ENCODE measurements at regions not wholly inside any gene's neighbourhood (a gene's known extent, or its start where the extent isn't known, plus 50 kb on each side); places are given as distances from the start of the nearest gene placed in this dataset.

DNA sequence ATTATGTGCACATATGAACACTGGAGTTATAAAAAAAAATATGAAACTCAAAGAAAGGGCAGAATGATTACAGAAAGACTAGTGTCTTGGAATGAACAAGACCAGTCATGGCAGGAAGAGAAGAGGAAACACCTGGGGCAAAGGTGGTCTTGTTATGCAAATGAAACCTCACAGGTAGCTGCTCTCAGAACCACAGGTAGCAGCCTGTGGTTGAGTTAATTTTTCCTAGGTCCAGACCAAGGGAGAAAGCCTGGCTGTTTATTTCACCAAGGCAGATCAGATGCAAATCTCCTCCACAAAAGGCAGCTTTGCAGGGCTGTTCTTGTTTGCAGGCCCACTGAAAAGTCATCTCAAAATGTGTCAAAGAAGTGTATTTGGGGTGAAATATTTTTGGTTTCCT, 785.8 kb downstream of the RNF144A start:
- no peak for DNase-seq (ENCODE audit: low read depth in 2 of 2, low spot score in 1 of 2)

DNA sequence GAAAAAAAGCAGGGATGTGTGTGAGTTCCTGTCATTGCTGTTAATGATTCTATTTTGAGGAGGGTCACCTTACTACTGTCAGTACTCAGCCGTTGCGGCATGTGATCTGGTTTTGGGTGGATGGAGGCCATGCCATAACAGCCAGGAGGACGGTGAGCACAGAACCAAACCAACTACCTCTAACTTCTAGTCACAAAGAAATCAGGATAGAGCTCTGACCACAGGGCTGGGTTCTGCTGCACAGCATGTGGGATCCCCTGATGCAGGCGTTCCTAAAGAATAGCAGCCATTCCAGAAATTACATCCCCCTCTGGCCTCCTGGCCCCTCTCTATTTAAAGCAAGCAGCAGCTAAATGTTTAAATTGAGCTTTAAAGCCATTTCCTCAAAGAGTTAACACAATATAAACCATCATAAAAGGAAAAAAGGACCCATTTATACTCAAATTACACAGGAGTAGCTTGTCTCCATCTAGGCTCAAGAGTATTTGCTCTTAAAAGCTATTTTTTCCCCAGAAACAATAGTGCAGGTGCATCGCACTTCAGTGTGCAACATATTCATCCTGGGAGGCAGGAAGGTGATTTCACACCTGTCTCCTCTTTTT, 786.4 kb downstream of the RNF144A start:
- DNase-seq (ENCODE audit: low read depth in 2 of 2, low spot score in 1 of 2), result no peak

DNA sequence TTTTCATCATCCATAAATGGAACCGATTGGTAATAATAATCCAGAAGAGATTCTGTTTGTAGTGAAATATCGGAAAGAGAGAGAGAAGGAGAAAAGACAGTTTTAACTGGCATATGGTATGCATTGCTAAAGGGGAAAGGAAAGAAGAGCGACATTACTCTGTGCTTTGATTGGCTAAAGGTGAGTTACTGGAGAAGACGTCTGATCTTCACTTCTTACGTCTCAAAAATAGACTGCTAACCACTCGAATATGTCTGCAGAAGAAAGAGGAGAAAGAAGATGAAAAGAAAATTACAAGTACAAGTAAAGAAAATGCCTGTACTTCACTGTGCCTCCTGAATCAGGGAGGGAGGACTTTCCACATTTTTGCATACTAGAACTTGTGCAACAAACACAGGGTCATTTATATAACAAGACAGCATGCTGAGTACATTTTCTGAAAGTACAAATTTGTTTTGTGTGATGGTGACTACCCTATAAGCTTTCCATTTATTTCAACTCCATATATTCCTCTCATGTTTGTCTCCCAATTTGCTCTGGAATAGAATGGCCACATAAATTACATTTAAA, 787.2 kb downstream of the RNF144A start:
- no peak for DNase-seq (ENCODE audit: low read depth in 2 of 2, low spot score in 1 of 2)

DNA sequence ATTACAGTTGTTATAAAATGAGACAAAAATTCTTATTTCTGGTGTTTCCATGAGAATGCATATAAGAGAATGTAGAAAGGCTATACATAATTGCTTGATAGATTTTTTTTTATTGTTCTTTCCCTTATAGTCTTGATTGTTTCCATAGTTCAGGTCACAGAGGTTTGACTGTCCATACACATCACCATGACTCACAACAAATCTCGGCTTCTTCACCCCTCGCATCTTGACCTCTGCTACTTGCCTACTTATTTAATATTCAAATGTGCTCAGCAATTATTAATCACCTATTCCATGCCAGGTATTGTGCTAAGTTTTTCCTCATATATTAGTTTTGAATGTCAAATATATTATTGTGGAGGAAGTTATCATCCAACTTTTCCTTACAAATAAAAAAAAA, 789.6 kb downstream of the RNF144A start:
- DNase-seq (ENCODE audit: low read depth in 2 of 2, low spot score in 1 of 2), result no peak

DNA sequence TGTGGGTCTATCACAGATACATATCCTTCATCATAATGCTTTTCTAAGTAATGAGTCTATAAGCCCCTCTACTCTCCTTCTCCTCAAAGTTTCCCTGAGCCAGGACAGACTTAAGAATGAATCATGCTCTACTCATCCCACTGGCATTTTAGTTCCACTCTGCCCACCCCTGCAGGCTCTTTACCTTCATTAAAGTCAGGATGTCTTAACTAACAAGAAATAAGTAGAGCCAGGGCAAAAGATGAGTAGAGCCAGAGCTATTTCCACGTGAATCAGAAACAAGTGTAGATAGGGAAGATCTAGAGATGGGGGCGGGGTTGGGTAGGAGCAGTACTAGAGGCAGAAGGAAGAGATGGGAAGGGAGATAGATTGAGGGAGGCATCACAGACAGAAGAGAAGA, 790.5 kb downstream of the RNF144A start:
- no peak for DNase-seq (ENCODE audit: low read depth in 2 of 2, low spot score in 1 of 2)

DNA sequence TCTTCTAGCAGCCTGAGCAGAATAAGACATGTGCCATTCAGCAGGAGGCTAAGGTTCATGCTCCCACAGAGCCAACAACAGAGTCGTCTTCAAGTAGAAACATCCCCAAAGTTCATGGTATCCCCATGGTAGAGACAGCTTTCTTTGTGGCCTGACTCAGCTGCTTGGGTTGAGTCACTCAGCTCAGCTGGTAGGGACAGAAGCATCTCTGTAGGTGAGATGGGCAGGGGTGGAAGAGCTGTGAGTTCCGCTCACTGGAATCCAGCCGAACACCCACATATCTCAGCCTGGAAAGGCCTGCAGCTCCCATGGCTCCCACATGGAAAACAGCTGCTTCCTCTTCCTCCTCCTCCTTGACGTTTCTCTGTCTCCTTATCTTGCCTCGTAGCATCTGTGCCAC, 792.7 kb downstream of the RNF144A start:
- DNase-seq (ENCODE audit: low read depth in 2 of 2, low spot score in 1 of 2), result no peak

DNA sequence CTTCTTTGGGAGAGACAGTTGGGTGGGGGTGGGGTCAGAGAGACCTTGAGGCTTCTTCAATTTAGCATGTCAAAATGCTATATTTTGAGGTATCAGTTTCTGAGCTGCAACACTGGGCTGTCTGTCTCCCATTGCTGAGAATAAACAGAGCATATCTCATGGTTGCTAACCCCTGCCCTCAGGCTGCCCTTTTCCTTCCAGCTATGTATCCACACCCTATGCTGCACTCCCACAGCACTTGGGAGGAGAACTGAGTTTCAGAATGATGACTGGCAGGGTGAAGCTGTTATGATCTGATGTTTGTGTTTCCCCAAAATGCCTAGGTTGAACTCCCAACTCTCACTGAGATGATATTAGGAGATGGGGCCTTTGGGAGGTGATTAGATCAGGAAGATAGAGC, 794.0 kb downstream of the RNF144A start:
- no peak for DNase-seq (ENCODE audit: low read depth in 2 of 2, low spot score in 1 of 2)

DNA sequence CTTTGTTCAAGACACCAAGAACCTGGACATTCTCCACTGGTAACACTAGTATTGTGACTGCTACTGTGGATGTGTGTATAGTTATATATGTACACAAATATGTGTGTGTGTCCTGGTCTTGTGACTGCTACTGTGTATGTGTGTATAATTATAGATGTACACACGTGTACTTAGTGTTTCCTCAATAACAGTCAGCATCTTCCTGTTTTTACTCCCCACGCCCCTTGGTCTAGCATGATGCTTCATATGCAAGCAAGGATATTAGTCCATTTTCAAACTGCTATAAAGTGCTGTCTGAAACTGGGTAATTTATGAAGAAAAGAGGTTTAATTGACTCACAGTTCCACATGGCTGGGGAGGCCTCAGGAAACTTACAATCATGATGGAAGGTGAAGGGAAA, 802.7 kb downstream of the RNF144A start:
- no peak for DNase-seq (ENCODE audit: low read depth in 2 of 2, low spot score in 1 of 2)

DNA sequence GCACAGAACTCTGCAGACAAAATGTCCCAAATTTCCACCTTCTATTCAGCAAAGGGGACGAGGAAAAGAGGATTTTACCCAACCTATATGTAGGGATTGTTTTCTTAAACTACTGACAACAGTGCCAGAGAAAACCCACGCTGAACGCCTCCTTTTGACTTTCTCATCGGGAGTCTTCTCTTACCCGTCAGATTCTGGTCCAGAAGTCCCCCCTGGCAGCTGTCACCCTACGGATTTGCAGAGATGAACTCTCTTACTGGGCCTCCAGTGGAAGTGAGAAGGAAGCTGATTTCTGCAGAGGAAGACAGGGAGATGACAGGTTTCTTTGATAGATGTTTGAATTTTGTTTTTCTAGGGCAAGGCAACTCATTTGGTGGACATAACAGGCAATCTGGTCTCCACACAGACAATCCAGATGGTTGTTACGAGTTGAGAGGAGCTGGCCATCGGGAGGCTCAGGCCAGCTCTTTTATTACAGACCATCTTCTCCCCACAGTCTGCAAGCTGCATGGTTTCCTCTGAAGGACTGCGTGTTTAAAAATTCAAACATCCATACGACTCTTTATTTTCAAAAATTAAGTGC, 804.3 kb downstream of the RNF144A start:
- no peak for DNase-seq (ENCODE audit: low read depth in 2 of 2, low spot score in 1 of 2)

DNA sequence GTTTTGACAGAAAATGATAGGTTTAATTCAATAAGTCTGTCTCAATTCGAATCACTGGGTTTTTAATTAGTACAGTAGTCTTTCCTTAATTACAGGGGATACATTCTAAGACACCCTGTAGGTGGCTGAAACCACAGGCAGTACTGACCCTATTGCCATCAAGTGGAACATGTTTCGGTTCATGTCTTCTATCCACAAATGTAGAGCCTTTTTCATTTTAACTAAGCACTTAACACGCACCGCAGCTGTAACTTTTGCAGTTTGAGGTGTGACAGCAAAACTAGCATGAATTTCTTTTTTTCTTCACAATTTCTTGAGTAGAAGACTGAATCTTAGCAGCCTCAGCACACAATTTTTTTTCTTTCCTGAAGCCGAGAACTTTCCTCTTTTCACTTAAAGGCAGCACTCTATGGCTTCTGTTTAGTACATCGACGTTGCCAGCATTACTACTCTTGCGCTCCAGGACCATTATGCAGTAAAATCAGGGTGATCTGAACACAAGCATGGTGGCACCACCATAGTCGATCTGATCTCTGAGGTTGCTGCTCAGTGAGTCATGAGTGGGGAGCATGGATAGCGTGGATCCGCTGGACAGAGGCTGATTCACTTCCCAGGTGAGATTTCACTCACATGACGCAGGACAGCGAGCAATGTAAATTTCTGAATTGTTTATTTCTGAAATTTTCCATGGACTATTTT, 805.1 kb downstream of the RNF144A start:
- no peak for DNase-seq (ENCODE audit: low read depth in 2 of 2, low spot score in 1 of 2)

DNA sequence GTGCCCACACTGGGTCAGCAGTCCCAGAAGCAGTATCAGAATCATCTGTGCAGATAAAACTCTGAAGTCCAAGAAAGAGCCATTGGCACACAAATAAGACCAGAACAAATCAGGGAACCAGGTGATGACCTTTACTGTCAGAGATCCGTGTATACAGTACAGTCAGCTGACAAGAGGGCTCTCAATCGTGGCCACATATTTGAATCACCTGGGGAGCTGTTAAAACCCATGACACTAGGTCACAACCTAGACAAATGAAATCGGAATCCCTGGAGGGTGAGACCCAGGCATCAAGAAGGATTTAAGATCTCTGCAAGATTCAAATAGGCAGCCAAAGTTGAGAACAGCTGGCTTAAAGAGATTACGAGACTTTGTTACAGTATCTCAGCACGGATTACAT, 807.1 kb downstream of the RNF144A start:
- DNase-seq (ENCODE audit: low read depth in 2 of 2, low spot score in 1 of 2), result no peak

DNA sequence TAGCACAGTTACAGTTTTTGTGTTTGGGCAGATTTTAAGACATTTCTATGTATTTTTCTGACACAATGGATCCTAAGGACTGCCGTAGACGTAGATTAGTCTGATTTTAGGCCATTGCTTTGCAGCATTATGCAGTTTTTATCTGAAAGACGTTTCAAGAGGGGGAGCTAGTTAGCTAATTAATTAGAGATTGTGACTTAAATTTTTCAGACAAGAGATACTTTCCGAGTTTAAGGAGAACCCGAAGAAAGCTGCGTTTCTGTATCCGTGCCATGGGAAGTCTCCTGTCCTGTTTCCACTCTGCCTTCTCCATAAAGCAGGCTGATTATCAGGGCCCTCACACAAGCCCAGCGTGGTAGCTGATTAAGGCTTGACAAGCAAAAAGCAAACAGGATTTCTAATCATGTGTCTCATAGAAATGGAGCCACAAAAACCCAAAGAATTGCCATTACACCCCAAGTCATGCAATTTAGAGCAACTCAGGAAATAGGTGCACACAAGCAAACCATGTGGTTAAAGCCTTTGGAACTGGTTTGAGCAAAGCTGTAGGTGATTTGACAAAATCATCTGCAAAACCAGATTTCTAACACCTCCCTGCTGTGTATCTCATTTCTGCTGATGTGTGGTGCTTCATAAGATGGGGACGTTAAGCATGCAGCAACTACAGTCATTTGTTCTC, 808.1 kb downstream of the RNF144A start:
- no peak for DNase-seq (ENCODE audit: low read depth in 2 of 2, low spot score in 1 of 2)

DNA sequence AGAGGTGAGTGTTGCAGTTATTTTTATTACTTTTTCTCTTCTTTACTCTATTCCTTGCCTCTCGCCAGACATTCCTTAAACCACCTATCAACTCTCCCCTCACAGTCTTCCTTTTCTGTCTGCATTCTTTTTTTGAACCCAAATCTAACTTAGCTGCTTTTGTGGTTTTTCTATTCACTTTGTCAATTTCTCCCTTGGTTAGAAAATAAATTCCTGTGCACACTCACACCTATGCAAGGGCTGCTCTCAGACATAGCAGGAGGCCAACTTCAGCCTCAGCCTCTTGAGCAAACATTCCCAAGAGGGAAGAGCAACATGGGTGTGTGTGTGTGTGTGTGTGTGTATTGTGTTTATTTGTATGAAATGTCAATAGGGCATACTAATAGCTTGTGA, 808.6 kb downstream of the RNF144A start:
- DNase-seq (ENCODE audit: low read depth in 2 of 2, low spot score in 1 of 2), result no peak

DNA sequence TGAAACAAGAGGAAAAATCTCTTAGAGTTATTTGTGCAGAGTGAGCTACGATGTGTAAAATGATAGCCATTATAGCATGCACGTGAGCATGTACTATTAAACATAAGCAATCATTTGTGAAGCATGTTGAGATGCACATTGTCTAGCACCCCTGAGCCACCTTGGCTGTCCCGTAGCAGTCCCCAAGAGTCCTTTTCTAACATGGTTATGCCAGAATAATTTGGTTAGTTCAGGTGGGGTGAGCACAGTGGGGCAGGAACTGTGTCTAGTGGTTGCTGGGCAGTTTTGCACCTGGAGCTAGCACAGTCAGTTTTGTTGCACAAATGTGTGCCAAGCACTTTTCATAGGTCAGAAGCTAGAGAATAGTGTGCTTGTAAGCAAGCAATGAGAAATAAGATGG, 809.8 kb downstream of the RNF144A start:
- no peak for DNase-seq (ENCODE audit: low read depth in 2 of 2, low spot score in 1 of 2)

DNA sequence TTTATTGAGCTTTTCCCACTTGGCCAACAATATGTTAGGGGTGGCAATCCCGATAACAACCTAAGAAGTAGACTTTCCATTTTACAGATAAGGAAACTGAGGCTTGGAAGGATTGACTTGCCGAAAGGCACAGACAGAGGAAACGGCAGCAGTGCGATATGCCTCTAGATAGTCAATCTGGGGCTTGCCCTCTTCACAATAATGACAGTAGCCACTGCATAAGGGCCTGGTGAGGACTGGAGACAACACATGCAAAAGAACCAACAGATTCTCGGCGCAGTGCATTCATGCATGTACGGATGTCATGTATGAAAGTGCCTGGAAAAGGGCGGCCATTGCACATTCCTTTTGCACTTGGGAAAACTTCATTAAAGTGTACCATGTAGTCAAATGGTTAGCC, 811.2 kb downstream of the RNF144A start:
- DNase-seq (ENCODE audit: low read depth in 2 of 2, low spot score in 1 of 2), result no peak

DNA sequence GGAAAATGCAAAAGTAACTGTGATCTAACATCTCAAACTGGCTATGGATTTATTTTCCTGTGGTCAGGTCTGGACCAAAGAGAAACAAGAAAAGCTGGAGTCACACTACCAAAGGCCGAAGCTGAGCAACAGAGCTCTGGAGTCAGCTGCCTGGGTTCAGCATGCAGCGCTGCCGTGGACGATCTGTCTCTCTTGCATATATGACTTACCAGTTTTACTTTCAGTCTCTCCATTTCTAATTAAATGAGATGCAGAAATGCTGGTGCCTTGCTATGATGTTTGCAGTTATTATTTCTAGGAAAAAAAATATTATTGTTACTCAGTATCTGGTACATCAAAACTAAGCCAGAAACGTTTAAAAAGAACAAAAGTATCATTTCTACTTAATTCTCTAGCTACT, 813.2 kb downstream of the RNF144A start:
- DNase-seq (ENCODE audit: low read depth in 2 of 2, low spot score in 1 of 2), result no peak

DNA sequence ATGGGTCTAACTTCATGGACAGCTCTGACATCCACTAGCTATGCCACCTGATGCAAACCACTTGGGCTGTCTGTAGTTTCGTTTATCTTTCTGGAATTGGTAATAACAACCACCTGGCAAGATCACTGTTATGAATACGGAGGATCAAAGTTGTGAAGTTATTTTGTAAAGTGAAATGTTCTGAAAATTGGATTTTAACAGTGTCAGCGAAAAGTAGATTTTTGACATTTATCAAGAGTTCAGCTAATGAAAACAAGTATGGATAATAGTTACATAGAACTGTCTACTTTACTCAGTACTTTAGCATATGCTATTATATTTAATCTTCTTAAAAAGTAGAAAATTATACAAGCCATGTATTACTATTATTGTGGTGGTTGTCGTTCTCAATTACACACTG, 813.8 kb downstream of the RNF144A start:
- DNase-seq (ENCODE audit: low read depth in 2 of 2, low spot score in 1 of 2), result no peak

DNA sequence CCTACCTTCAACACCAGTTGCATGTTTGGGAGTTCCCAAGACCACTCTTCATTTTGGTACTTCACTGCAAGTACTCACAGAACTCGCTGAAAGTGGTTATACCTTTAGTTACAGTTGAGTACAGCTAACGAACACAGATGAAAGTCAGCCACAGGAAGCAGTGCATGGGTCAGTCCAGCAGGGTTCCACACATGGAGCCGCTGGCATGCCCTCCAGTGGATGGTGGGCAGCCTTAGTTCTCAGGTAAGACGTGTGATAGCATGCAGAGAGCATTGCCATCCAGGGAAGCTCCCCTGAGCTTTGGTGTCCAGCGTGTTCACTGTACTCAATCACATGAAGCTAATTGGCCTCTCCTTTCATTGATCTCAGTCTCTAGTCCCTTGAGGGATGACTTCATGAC, 815.3 kb downstream of the RNF144A start:
- DNase-seq (ENCODE audit: low read depth in 2 of 2, low spot score in 1 of 2), result no peak

DNA sequence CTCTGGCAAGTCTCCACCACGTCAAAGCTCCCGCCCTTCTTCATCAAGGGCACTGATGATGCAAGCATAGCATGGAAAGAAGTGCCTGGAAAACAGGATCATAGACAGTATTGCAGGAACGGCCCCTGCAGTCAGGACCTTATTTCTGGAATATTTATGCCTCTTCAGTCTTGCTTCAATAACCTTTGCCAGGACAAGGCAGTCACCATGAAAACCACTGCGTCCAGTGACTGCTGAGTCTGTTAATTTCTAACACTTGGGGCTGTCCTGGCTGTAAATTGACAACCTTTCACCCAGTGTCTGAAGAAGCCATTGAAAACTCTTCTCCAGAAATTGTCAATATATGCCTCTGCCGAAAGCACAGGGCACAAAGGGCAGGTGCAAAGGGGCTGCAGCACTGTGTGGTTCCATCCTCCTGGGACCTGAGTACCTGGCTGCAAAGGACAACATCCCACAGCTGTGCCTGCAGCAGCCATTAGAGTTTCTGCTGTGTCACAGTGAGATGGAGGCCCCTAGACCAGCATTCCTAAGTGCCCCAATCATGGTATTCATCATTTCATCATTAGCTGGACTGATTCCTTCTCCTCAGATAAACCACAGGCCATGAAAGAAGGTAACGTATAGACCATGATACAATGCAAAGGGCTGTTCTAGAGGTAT, 819.6 kb downstream of the RNF144A start:
- no peak for DNase-seq (ENCODE audit: low read depth in 2 of 2, low spot score in 1 of 2)

DNA sequence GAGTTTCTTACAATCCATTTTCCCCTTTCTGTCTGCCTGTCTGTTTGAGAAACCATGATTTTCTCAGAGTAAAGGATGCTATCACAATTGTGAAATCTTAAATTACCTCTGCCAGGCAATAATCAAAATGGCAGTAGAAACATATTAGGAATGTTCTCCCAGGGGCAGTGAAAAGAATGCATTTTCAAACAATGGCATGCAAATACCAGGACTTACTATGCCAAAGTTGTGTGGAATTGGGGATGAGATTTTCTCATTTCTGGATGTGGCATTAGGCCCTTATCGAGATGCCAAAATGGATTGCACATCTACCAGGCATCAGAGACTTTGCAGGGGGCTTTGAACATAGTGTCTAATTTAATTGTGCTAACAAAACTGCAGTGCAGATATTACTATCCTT, 821.4 kb downstream of the RNF144A start:
- DNase-seq (ENCODE audit: low read depth in 2 of 2, low spot score in 1 of 2), result no peak

DNA sequence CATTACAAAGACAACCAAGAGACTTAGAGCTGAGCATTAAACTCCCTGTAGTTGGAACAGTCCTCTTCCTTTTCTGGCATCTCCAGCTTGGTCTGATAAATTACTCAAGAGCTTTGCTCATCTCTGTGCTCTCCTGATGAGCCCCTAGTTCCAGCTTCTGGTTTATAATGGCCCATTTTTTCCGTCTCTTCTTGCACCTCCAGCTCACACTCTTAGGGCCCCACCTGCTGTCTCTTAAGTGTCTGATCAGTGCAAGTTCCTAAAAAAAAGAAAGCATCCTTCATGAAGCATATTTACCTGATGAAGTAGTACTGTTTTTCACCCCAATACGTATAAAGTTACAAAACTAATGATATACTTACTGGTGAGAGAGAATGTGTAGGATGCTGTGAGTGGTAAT, 822.9 kb downstream of the RNF144A start:
- no peak for DNase-seq (ENCODE audit: low read depth in 2 of 2, low spot score in 1 of 2)

DNA sequence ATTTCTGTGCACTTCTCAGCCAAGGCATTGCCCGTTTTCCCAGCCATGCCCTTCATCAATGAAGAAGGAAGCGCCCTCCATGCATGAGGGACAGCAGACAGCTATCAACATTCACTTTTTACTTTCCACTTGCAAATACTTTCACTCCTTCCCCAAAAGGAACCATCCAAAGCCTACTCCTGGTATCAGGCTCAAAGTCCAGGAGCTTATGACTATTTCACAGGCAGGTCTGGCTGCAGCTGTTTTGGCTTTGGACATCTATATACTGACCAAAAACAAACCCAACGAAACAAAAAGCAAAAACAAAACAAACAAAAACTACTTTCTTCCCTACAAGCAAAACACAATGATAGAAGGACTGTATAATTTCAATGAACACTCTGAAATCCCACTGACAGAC, 825.1 kb downstream of the RNF144A start:
- DNase-seq (ENCODE audit: low read depth in 2 of 2, low spot score in 1 of 2), result no peak
